Chondrocyte (in vitro differentiated cells): ENCODE measurements at regions not wholly inside any gene's neighbourhood (a gene's known extent, or its start where the extent isn't known, plus 50 kb on each side); places are given as distances from the start of the nearest gene placed in this dataset.

Source experiments
- DNase-seq: peaks from one replicate; pipeline ENCODE4 v3.0.0; 2021; ENCODE audit warnings: mixed read lengths, low spot score
- H3K27ac Mint-ChIP-seq: one replicate; pipeline ENCODE4 v1.8.0; 2021; ENCODE audit warnings: mild to moderate bottlenecking, moderate library complexity, mixed read lengths; ENCODE audit not compliant: unreplicated experiment
- H3K27me3 Mint-ChIP-seq: 2 replicates; pipeline ENCODE4 v1.8.0; 2021; ENCODE audit warnings: low read depth, mixed read lengths
- H3K36me3 Mint-ChIP-seq: 2 replicates; pipeline ENCODE4 v1.8.0; 2021; ENCODE audit warnings: low read depth, mixed read lengths
- H3K4me1 Mint-ChIP-seq: 2 replicates; pipeline ENCODE4 v1.8.0; 2021; ENCODE audit warnings: low read depth, mild to moderate bottlenecking, mixed read lengths
- H3K4me3 Mint-ChIP-seq: one replicate; pipeline ENCODE4 v1.8.0; 2021; ENCODE audit warnings: mild to moderate bottlenecking, moderate library complexity, mixed read lengths; ENCODE audit not compliant: unreplicated experiment
- H3K9me3 Mint-ChIP-seq: 2 replicates; pipeline ENCODE4 v1.8.0; 2021; ENCODE audit warnings: low read depth, mixed read lengths
- CTCF ChIP-seq: fragments of 200-600 bp; sonication (generic); IDR thresholded peaks from 2 replicates; pipeline ENCODE4 v1.5.0; 2021; ENCODE audit warnings: antibody characterized with exemption, mild to moderate bottlenecking, moderate library complexity

GRCh38 chr1:199728345-199728744, 299.2 kb upstream of the NR5A2 start:
- no peaks in the 10 kb centered on the region for H3K9me3 Mint-ChIP-seq
- H3K27ac Mint-ChIP-seq = no peak overlapping the region
- no peak for TF ChIP-seq CTCF
- H3K4me1 Mint-ChIP-seq = no peaks in the 10 kb centered on the region
- peaks cover 11% of the 10 kb centered on the region for H3K27me3 Mint-ChIP-seq
- DNase-seq = no peak
- no peak overlapping the region for H3K4me3 Mint-ChIP-seq
- no peaks in the 10 kb centered on the region for H3K36me3 Mint-ChIP-seq

GRCh38 chr1:199733125-199733524, 294.4 kb upstream of the NR5A2 start:
- Mint-ChIP-seq H3K4me1 (no peaks in the 10 kb centered on the region), H3K27ac (no peak overlapping the region), H3K27me3 (peaks cover 8% of the 10 kb centered on the region), H3K36me3 (no peaks in the 10 kb centered on the region), H3K9me3 (no peaks in the 10 kb centered on the region), H3K4me3 (no peak overlapping the region)
- DNase-seq = no peak
- TF ChIP-seq CTCF = no peak

- H3K4me3 Mint-ChIP-seq = no peak overlapping the region
- no peaks in the 10 kb centered on the region for H3K36me3 Mint-ChIP-seq
These were observed 293.3 kb upstream of the NR5A2 start for GRCh38 chr1:199734186-199734585.

GRCh38 chr1:199735660-199736059, 291.9 kb upstream of the NR5A2 start:
- no peak for TF ChIP-seq CTCF

More at GRCh38 chr1:199734186-199734585, 293.3 kb upstream of the NR5A2 start:
- Mint-ChIP-seq H3K4me1 (no peaks in the 10 kb centered on the region), H3K27me3 (peaks cover 7% of the 10 kb centered on the region), H3K9me3 (no peaks in the 10 kb centered on the region), H3K27ac (no peak overlapping the region)
- TF ChIP-seq CTCF = no peak
- DNase-seq = no peak

GRCh38 chr1:199736646-199737045, 290.9 kb upstream of the NR5A2 start:
- Mint-ChIP-seq H3K27me3 (peaks cover 5% of the 10 kb centered on the region), H3K27ac (no peak overlapping the region), H3K4me1 (no peaks in the 10 kb centered on the region), H3K4me3 (no peak overlapping the region), H3K36me3 (no peaks in the 10 kb centered on the region), H3K9me3 (no peaks in the 10 kb centered on the region)
- TF ChIP-seq CTCF = no peak
- DNase-seq = no peak

More at GRCh38 chr1:199735660-199736059, 291.9 kb upstream of the NR5A2 start:
- H3K4me1 Mint-ChIP-seq = no peaks in the 10 kb centered on the region
- DNase-seq = no peak
- no peaks in the 10 kb centered on the region for H3K36me3 Mint-ChIP-seq
- peaks cover 5% of the 10 kb centered on the region for H3K27me3 Mint-ChIP-seq
- H3K9me3 Mint-ChIP-seq = no peaks in the 10 kb centered on the region
- no peak overlapping the region for H3K4me3 Mint-ChIP-seq
- no peak overlapping the region for H3K27ac Mint-ChIP-seq
